HG02571 (cell line): ENCODE measurements at regions not wholly inside any gene's neighbourhood (a gene's known extent, or its start where the extent isn't known, plus 50 kb on each side); places are given as distances from the start of the nearest gene placed in this dataset.
A peak's percentile ranks its signal among the peaks of the same experiment; 100 is the strongest.

Experiments
- ATAC-seq: cut with Tn5 transposase; IDR thresholded peaks from one replicate; pipeline ENCODE4 v1.9.1; 2021; ENCODE audit warnings: mild to moderate bottlenecking, moderate library complexity; ENCODE audit not compliant: unreplicated experiment

DNA sequence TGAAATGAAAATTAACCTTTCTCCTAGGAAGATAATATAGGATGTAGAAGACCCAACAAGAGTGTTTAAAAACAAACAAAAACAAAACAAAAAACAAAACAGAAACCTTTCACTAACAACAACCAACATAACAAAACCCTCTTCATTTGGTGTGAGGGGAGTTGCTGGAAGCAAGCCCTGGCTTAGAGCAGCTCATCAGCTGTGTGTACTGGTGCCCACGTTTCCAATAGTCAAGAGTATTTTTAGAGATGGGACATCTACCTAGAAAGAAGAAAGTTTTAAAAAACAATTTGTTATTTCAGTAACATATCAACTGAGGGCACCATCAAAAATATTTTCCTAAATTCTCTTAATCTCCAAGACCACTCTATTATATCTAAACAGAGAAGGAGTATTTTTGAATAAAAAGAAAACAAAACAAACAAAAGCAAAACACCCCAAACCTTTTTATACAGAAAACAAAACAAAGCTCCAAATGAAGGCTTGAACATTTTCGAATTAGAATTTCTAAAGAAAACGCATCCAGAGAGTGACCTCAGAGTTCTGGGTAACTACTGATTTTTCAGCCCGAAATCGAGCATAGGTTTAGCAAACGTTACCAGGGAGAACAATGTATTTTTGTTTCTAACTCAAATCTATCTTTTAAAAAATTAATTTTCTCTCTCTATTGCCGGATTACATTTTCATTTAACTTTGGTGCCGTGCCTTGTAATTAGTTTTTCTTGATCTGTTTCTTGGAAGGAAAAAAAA lies 134.6 kb downstream of the INSIG2 start:
- no peak for ATAC-seq

GRCh38 chr2:118222273-118222594 lies 134.0 kb downstream of the INSIG2 start:
- no peak for ATAC-seq

- peak; percentile 45 for ATAC-seq
Observed at GRCh38 chr2:118221536-118222272, 133.4 kb downstream of the INSIG2 start.

DNA sequence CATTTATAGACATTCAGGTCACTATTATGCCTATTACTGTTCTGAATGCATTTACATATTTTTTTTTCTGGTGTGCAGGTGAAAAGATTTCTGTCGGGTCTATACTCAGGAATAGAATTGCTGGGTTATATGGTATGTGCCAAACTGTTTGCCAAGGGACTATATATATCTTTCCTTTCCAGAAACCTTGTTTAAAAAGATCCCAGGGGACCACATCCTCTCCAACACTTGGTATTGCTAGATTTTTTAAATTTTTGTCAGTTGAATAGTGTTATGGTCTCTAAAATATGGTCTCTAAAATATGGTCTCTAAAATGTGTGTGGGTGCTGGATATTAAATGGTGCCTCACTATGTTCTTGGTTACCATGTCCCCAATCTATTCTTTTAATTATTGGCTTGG lies 131.3 kb downstream of the INSIG2 start:
- ATAC-seq, result no peak

DNA sequence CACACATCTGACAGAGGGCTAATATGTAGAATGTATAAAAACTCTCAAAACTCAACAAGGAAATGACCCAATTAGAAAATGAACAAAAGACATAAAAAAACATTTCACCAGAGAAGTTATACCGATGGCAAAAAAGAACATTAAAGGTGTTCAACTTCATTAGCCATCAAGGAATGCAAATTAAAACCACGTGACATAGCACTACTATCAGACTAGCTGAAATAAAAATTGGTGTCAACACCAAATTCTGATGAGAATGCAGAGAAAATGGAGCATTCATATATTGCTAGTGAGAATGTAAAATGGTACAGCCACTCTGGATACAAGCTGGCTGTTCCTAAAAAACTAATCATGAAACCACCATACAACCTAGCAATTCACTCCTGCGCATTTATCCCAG lies 128.0 kb downstream of the INSIG2 start:
- no peak for ATAC-seq

GRCh38 chr2:118209727-118210126 lies 121.5 kb downstream of the INSIG2 start:
- no peak for ATAC-seq

GRCh38 chr2:118207889-118208288 lies 119.6 kb downstream of the INSIG2 start:
- no peak for ATAC-seq

DNA sequence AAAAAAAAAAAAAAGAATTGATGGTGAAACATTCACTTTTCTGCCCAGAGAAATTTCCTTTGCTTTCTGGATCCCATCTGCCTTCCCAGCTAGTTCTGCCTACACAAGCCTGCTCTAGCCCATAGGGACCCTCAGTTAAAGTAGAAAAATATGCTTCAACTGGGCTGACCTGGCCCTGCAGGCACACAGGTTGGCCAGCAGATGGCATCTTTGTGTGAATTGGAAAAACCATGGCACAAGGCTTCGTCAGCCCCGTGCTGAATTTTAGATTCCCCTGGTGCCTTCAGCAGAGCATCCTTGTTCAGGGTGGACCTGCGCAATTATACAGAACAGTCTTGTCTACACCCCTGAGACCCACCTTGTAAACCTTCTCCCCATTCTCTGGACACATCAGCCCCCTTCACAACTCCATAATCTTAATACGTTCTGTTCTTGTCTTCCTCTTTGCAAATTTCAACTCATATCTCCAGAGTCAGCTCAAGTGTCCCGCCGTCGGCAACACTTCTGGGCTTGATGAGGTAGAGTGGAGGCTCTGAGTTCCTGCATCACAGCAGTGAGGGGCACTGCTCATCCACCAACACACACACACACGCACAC lies 114.5 kb downstream of the INSIG2 start:
- ATAC-seq, result peak; percentile 74

- no peak for ATAC-seq
Observed at GRCh38 chr2:118198268-118198667, 110.0 kb downstream of the INSIG2 start.

DNA sequence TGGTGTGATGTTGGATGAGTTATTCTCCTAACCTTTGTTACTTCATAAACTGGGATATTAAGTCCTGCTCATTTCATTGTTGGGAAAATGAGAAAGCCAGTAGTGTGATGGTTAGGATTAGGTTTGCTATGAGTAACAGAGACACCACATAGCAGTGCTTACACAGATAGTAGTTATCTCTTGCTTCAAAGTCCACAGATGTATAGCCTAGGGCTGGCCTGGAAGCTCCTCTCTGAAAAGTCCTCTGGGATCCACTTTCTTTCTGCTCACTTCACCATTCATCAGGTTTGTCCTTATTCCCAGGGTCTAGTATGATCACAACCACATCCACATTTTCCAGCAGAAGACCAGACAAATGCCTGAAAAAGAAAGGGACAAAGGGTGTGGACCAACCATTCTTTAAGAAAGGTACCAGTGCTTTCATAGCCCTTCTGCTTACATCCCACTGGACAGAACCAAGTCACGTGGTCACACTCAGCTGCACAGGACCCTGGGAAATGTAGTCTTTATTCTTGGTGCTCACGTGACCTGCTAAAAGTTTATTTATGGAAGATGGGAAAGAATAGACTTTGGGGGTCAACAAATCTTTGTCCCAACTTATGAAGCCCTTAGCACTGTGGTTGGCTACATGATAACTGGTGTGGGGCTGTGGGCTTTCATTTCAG lies 108.9 kb downstream of the INSIG2 start:
- peak; percentile 52 for ATAC-seq

DNA sequence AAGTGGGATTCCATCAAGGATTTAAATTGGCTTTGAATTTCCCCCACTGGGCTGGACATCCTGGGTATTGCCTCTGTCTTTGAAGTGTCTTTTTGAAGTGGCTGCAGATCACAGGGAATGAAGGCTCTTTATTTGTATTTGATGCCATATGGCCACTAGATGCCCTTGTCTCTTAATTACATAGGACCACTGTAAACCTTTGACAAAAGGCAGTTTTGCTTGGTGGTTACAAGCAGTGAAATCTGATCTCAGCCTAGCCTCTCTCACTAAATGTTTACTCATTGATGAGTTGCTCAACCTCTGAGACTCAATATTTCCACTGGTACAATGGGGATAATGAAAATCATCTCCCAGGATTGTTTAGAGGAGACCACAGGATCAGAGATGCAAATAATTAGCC lies 102.2 kb downstream of the INSIG2 start:
- no peak for ATAC-seq

GRCh38 chr2:118186858-118187254 lies 98.6 kb downstream of the INSIG2 start:
- ATAC-seq, result no peak

DNA sequence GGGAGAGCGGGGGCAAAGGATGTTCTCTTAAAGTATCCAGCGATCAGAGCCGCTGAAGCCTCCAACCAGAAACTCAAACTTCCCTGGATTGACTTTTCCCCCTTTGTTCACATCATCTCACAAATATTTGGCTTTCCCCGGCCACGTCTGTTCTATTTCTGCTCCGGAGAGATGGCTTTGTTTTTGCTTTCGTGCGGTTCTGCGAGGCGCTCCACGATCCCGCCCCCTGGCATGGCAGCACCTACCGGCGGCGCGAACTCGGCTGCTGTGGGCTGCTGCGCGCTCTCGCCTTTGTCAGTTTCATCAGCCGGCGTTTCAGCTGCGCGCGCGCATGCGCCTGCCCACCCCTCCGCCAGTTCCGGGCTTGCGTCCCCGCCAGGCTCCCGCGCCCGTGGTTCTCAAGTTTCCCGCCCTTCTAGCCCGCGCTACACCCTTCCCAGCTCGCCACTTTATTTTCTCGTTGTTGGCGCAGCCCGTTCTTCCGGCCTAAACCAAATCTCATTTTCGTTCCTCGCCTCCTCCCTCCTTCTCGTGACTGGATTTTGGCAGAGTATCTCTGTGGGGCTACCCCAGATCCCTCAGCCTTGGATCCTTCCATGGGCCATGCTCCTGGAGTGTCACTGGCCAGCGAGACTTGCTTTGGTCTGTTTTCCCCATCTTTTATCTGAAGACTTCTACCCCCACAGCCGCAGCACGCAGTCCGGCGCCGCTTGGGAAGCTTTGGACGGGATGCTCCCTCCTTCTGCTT lies 98.0 kb downstream of the INSIG2 start:
- ATAC-seq, result peak; percentile 90

- peak; percentile 71 for ATAC-seq
Observed at GRCh38 chr2:118185210-118186109, 97.2 kb downstream of the INSIG2 start.

GRCh38 chr2:118183381-118183780 lies 95.1 kb downstream of the INSIG2 start:
- no peak for ATAC-seq

DNA sequence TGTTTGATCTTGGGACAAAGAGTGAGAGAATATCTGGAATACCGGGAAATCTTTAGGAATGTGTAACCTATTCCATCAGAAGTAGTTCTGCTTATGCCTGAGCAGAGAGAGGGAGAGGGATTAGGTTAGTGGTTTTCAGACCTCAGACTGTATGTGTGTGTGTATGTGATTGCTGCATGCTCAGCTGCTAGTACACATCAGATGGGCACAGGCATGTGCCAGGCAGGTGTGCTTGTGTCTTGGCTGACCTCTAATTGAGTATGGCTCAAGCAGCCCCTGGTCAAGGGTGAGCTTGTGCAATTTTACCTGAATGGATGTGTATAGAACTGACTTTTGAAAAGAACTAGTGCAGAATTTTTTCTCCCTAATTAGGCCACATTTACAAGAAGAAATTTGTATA lies 91.2 kb downstream of the INSIG2 start:
- ATAC-seq, result no peak

DNA sequence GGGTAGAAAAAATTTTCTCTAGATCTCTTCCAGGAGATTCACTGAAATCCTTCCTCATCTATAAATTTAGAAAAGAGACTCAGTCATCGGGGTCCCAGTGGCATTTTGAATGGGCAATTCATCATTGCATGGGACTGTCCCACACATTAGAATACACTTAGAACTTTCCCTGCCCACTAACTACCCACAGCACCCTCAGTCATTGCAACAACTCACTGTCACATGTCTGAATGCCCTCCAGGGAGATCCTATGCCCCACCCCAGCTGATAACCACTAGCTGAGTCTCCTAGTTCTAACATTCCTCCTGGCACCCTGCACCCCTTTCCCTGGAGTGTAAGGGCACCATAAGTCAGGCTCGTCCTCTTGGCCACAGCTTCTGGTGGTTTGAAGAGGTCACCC lies 89.6 kb downstream of the INSIG2 start:
- ATAC-seq, result no peak

DNA sequence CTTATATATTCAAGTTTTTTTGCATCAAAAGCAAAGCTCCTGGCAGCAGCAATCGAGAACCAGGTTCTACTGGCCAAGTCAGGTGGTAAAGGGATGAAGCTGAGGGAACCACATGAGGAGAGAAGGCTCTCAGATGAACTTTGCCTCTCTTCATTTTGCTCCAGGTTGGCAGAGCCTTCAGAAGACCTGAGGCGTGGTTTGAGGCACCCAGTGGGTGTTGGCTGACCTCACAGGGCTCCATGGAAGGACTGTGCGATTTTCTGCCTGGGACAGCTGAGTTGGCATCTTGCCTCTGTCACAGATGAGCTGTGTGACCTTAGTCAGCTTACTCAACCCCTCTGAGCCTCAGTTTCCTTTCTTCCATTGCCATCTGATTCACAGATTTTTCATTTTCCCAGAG lies 89.0 kb downstream of the INSIG2 start:
- no peak for ATAC-seq

GRCh38 chr2:118176601-118177000 lies 88.3 kb downstream of the INSIG2 start:
- ATAC-seq, result no peak

DNA sequence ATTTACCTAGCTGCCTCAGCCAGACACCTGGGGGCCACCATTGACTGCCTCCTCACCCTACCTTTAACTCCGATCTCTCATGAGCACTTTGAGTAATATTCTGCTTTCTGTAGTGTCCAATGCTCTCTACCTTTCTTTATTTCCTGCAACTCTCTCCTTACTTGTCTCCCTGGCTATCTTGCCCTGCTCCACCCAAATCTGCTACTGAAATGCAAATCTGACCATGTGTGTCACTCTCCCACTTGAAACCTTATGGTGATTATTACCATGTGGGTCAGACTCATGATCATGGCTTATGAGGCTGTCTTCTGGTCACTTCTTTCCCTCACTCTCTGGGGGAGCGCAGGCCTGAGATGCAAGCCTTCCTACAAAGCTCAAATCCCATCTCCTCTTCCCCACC lies 83.3 kb downstream of the INSIG2 start:
- no peak for ATAC-seq
